T-helper 1 cell treated with Interleukin-12 subunit alpha and Interleukin-12 subunit beta and Interleukin-4 antibody, amounts not matched to agents 30 ng/mL and 1 ng/mL, for 36 hours (primary cell): ENCODE measurements at regions not wholly inside any gene's neighbourhood (a gene's known extent, or its start where the extent isn't known, plus 50 kb on each side); places are given as distances from the start of the nearest gene placed in this dataset.

Source experiments
- intact Hi-C: fragments of 100-400 bp; cut with micrococcal nuclease; formaldehyde crosslinking; loops from one replicate; pipeline ENCODE4 v1.15.1; 2024

- intact Hi-C loops, result no loop called here
These were observed 166.1 kb downstream of the TNFSF13B start for GRCh38 chr13:108435393-108436149.

GRCh38 chr13:108437496-108437895 is 168.0 kb downstream of the TNFSF13B start:
- intact Hi-C loops, result no loop called here

GRCh38 chr13:108439556-108439955 is 170.0 kb downstream of the TNFSF13B start:
- intact Hi-C loops, result no loop called here

GRCh38 chr13:108444448-108444847 is 174.9 kb downstream of the TNFSF13B start:
- intact Hi-C loops, result no loop called here

- intact Hi-C loops, result no loop called here
These were observed 179.4 kb downstream of the TNFSF13B start for GRCh38 chr13:108448891-108449290.

GRCh38 chr13:108451121-108451520 is 178.3 kb upstream of the MYO16 start:
- intact Hi-C loops, result no loop called here

- intact Hi-C loops, result no loop called here
These were observed 174.1 kb upstream of the MYO16 start for GRCh38 chr13:108455320-108455719.

- intact Hi-C loops, result no loop called here
These were observed 169.4 kb upstream of the MYO16 start for GRCh38 chr13:108460043-108460442.

GRCh38 chr13:108460746-108461145 is 168.7 kb upstream of the MYO16 start:
- intact Hi-C loops, result no loop called here

GRCh38 chr13:108463340-108463739 is 166.1 kb upstream of the MYO16 start:
- intact Hi-C loops, result no loop called here

- intact Hi-C loops, result no loop called here
These were observed 158.5 kb upstream of the MYO16 start for GRCh38 chr13:108470921-108471320.

GRCh38 chr13:108475181-108475580 is 154.2 kb upstream of the MYO16 start:
- intact Hi-C loops, result no loop called here

- intact Hi-C loops, result no loop called here
These were observed 152.0 kb upstream of the MYO16 start for GRCh38 chr13:108477376-108477775.

- intact Hi-C loops, result no loop called here
These were observed 151.2 kb upstream of the MYO16 start for GRCh38 chr13:108478179-108478578.

GRCh38 chr13:108483981-108484380 is 145.4 kb upstream of the MYO16 start:
- intact Hi-C loops, result no loop called here

- intact Hi-C loops, result no loop called here
These were observed 143.3 kb upstream of the MYO16 start for GRCh38 chr13:108486096-108486495.

GRCh38 chr13:108494991-108495645 is 134.3 kb upstream of the MYO16 start:
- intact Hi-C loops, result no loop called here

GRCh38 chr13:108495646-108496361 is 133.6 kb upstream of the MYO16 start:
- intact Hi-C loops, result no loop called here

- intact Hi-C loops, result no loop called here
These were observed 132.8 kb upstream of the MYO16 start for GRCh38 chr13:108496362-108497210.

GRCh38 chr13:108500711-108501110 is 128.7 kb upstream of the MYO16 start:
- intact Hi-C loops, result no loop called here

GRCh38 chr13:108508263-108508662 is 121.1 kb upstream of the MYO16 start:
- intact Hi-C loops, result loop anchor here (5.0 kb wide), 3 partner anchors 166 to 281 kb away; no protein-coding TSS in a partner anchor
